Dermis blood vessel endothelial cell (primary cell): ENCODE measurements at regions not wholly inside any gene's neighbourhood (a gene's known extent, or its start where the extent isn't known, plus 50 kb on each side); places are given as distances from the start of the nearest gene placed in this dataset.

Experiments used
- DNase-seq: peaks from one replicate; pipeline ENCODE4 v3.0.0; 2010

DNA sequence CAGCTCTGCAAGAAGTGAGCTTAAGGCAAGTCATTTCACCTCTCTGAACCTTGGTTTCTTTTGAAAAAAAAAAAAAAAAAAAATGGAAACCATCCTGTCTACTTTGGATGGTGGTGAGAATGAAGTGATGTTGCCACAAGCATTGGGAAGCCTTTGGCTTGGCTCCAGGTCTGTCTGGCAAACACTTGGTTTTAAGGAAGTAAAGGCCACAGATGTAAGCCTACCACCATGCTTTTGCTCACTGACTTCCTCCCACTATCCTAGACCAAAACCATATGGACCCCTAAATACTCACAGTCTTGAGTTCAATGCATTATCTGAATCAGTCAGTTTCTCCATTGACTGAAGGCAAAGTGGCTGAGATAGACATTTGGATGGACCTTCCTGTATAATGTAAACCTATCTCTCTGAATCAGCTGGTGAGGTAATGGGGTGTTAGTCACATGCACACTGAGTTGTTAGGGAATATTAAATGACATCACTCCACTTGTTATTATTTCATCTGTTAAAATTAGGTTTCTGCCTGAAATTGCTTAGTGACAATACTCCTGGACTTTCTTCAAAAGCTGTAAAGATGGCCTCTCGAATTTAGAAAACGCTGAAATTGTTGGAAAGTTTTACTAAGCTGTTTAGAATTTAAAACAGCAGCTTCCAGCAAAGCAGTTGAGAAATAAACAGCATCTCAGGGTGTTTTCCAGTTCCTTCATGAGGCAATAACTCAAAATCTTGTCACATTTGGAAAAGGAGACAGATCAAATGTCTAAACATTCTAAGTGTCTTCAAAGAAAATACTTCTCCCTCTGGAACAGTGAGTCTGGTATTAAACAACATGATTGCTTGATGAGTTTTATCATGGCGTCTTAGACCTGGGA is 833.5 kb downstream of the DHX35 start:
- DNase-seq, result no peak

DNA sequence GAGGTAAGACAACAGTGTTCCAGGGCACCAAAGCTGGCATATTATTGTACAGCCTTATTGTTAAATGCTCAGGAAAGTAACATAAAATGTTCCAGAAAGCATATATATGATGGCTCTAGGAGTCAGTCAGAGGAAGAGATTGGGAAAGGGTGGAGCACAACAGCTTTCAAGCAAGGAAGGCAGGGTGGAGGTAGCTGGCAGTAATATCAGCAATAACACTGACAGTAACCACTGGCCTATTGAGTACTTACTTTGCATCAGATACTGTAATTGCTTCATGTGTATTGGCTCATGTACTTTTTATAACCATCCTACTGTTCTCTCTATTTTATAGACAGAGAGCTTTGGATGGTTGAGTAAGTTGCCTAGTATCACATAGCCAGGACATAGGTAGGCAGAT is 830.2 kb downstream of the DHX35 start:
- no peak for DNase-seq

DNA sequence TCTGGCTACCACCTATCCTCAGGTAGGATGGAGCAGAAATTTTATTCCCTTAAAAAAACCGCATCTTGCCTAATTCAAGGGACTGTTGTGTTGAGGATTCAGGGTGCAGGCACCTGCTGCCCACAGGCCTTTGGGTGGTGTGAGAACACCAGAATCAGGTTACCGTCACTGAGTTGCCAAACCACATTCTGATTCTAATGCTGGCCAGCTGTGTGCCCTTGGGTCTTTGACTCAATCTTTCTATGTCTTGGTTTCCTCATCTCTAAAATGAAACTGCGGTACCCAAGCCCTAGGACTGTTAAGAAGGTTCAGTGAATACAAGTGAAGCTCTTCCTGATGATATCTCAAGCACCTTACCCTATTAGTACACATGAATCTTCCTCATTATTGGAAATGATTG is 827.3 kb downstream of the DHX35 start:
- DNase-seq, result no peak

DNA sequence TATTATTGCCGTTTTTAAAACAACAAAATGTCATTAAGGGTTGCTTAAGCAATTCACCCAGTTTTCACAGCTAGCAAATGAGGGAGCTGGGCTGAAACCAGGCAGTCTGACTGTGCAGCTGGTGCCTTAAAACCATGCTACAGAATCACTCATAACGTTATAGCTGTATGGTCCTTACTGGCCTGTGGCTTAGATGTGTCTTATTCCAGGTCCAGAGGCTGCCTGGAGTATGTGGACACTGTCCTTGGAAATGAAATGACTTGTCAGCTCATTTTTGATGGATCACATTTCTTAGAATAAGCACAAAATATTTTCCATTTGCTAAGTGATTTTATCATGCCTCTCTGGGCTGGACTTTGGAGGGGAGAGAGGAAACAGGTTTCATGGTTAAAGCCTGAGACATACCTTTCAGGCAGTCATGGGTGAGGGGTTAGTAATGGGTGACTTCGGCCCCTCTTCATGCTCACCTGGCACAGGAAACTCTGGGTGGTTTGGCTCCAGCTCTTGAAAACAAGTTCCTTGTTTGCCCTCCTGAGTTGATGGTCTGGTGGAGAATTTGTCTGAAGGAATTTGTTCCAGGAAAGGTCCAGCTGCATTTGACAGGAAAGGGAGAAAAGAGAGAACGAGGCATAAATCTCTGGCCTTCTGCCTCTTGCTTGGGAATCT is 823.2 kb downstream of the DHX35 start:
- no peak for DNase-seq

- no peak for DNase-seq
Measured at GRCh38 chr20:39784693-39785092, 822.5 kb downstream of the DHX35 start.

GRCh38 chr20:39778847-39779604 is 816.9 kb downstream of the DHX35 start:
- no peak for DNase-seq

- DNase-seq, result no peak
Measured at GRCh38 chr20:39778431-39778830, 816.3 kb downstream of the DHX35 start.

DNA sequence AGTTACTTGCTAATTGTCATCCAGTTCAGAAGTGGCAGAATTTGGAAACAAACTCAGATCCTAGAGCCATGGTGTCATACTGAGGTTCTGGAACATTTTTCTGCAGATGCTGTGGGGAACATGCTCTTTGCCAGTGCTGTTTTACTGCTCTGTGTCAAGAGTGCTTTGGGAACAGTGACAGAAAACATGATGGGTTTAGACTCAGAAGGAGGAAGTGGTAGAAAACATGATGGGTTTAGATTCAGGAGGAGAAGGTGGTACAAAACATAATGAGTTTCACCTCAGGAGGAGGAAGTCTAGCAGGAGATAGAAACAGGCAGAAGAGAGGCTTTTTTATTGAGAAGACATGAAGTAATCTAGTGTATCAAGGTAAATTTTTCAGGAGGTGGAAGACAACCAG is 815.5 kb downstream of the DHX35 start:
- no peak for DNase-seq

DNA sequence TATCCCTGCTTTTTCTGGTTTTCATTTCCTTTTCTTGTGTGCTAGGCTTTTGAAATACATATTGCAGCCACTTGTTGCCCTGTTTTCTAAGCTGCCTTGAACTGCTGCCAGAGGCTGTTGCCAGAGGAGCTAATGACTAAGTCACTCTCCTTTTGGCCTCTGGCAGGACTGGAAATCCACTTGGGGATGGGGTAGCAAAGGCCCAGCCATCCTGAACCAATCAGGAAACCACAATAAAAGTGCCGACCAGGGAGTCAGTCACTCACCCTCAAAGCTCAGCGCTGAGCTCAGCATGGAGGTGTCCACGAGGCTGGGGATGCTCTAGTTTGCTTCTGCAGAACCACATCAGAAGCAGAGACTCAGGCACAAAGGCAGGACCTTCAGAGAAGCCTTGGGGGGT is 813.0 kb downstream of the DHX35 start:
- DNase-seq, result peak; percentile 0

- DNase-seq, result no peak
Measured at GRCh38 chr20:39773380-39774000, 811.3 kb downstream of the DHX35 start.

DNA sequence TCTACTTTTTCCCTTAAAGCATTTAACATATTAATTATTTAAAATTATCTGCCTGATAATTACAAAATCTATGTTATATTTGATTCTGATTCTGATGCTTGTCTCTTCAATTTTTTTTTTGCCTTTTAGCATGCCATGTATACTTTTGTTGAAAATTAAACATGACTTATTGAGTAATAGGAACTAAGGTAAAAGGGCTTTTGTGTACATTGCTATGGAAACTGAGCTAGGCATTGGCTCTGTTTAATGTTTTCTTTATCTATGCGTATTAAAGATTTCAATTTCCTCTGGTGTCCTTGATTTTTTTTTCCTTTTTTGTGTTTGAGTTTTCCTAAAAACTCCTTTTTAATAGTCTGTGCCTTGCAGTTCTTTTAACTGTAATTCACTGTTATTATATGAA is 805.2 kb downstream of the DHX35 start:
- no peak for DNase-seq

GRCh38 chr20:39766333-39766732 is 804.2 kb downstream of the DHX35 start:
- no peak for DNase-seq

- no peak for DNase-seq
Measured at GRCh38 chr20:39762716-39763115, 800.6 kb downstream of the DHX35 start.

DNA sequence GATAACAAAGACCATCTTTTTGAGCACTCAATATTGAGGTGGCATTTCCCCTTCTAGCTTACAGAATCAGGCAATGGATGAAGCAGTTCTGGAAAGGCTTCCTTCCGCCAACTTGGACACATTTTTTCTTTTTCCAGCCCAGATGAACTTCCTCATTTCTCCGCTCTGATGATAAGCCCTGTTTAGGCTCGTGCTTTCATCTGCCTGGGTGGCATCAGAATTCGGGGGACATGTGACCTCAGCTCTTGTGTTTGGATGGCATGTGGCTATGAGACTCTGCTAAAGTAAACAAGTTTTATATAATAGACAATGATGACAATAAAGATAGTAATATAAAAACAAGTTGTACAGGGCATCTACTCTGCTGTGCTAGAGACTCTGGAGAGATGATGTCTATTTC is 796.7 kb downstream of the DHX35 start:
- DNase-seq, result no peak

GRCh38 chr20:39756828-39757227 is 794.7 kb downstream of the DHX35 start:
- no peak for DNase-seq

DNA sequence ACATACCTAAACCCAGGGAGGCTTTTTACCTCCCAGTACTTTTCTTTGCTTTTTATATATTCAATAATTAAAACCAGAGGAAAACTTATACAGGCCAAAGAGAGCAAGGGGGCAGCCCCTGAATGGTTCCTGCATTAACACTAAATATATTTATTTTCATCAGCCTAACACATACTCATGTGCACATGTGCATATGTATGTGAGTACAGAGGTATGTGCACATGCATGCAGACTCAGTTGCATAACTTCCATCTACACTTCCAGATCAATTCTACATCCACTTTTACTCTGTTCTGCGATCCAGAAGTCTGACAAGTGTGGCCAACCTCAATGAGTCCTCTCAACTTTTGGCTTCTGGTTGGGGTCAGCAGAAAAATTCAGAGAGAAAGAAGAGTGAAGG is 794.2 kb downstream of the DHX35 start:
- DNase-seq, result no peak

DNA sequence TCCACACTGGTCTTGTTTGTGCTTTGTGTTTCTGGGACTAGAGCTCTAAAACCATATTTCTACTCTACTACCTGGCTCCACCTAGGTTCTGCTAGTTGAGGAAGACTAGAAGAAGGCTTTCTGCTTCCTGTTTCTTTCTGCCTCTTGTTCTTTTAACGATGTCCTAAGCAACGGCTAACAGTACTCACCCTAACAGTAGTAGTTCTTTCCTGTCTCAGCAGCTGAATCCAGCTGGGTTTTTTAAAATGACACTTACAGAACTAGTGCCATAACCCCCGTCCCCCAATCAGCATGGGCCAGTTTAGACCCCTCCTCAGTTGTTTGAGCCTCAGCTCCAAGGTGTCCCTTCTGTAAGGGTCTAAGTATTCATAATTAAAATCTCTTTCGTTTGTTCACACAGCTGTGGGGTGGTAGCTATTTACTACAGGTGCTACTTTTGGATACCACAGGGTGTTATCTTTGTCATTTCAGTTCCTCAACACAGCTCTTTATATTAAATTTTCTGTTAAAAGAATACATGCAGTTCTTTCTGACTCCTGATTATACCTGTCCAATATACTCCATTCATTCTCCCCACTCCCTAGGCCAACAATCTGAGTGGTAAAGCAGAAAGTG is 790.2 kb downstream of the DHX35 start:
- no peak for DNase-seq

DNA sequence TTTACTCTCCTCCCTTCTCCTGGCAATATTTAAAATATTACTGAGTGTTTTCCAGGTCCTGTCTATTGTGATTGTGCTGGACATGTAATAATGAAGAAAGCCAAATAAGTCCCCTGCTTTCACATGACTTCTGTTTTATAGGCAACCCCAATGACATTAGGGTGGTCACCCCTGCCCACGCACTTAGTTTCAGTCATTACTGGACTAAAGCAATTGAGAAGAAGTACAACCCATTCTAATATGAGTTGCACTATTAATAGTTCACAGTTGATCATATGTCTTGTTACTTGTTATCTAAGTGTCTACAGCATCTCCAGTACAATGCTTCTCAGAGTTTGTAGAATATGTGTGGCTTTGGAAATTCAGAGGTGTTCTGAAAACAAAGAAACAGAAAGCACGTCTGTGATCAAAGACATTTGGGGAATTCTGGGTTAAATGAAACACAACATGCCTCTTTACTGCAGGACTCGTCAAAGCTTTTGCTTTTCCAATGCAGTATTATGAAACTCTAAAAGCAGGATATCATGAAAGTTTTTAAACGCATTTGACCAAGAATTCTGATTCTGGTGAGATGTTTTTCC is 789.5 kb downstream of the DHX35 start:
- no peak for DNase-seq

GRCh38 chr20:39745380-39745779 is 783.2 kb downstream of the DHX35 start:
- DNase-seq, result peak; percentile 24

DNA sequence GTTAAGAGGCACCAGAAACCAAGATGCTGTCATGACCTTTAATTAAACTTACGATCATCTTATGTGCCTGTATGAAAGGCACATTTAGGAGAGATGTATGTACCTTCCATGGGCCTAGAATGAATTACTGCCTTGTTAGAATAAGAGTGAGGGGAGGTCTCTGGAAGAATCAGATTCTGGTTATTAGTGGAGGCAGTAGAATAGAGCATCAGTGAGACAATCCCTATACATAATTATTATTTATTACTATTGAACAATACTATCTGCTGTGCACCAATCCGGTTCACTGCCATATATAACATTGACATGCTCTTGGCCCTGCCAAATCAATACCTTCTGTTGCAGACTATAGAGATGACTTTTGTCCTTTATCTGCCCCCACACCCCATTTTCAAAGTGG is 776.5 kb downstream of the DHX35 start:
- no peak for DNase-seq

GRCh38 chr20:39736434-39737327 is 774.5 kb downstream of the DHX35 start:
- no peak for DNase-seq
